Heart left ventricle (tissue), 13 donors: ENCODE measurements at regions not wholly inside any gene's neighbourhood (a gene's known extent, or its start where the extent isn't known, plus 50 kb on each side); places are given as distances from the start of the nearest gene placed in this dataset.

Experiments used
- CTCF ChIP-seq, 12 donors: fragments of 200-600 bp; sonication (generic) in 4 of 12; IDR thresholded peaks; one replicate each; pipeline versions ENCODE4 v1.5.0 to v1.8.0; 2018 to 2022; ENCODE audit warnings: antibody characterized with exemption in 12 of 12, mild to moderate bottlenecking in 5 of 12
- POLR2A ChIP-seq, 2 donors: fragments of 450-650 bp; IDR thresholded peaks; one replicate each; pipeline ENCODE4 v1.6.1; 2017; ENCODE audit warnings: antibody characterized with exemption in 2 of 2, mild to moderate bottlenecking in 2 of 2, moderate library complexity in 2 of 2
- donor health status: ischemic (EF 13 %, LVEDD 7.1; RV severe dilation, severe dysfunction).
- donor health status: DM: no; HTN: yes; CAD: no.
- donor health status: DM: no; HTN: no; CAD: no.
- donor health status: ischemic (EF 25% LVEDD 6.9; RV normal size, moderate dysfunction).
- donor health status: ischemic (EF 25% LVEDD 5.7; RV mildly dilated, moderate dysfunction).
- donor health status: ischemic (EF 35%, LVEDD 5.7; RV mildly dilated, moderate dysfunction).
- donor health status: nonischemic (EF 11% LVEDD 7.7; RV severe dilation, severe dysfunction).
- donor health status: DM: yes; HTN: yes; CAD: no.
- donor health status: PGD.
- donor health status: ischemic (EF 29% LVEDD 5.4; RV normal size, mild dysfunction).
- donor health status: nonischemic (EF 23%, LVEDD 6.1; RV moderate dilation, normal function).

GRCh38 chr2:150718280-150718679 is 230.8 kb upstream of the RND3 start:
- TF ChIP-seq CTCF (IDR thresholded peaks at IDR 0.05) (no peak), POLR2A (IDR thresholded peaks at IDR 0.05) (no peak)
